ENCODE measurements at regions not wholly inside any gene's neighbourhood (a gene's known extent, or its start where the extent isn't known, plus 50 kb on each side); places are given as distances from the start of the nearest gene placed in this dataset.

DNA sequence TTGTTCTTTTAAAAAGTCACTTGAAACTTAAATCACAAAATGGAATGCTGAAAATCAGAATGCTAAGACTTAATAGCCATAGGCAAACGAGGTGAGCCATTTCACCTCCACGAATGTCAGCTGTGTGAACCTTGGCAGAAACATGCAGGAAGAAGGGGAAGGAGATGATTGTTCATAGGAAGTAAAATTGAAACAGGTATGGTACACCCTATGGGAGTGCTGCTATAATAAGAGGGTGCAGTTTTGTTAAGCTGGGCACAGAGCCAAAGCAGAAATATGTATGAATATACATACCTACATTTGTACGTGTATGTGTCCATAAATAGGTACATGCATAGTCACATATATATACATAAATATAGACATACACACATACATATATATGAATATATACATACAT is 51.0 kb upstream of the SPINK5 start:
- Histone ChIP-seq H3K4me1 (ENCODE audit: insufficient read depth) (no peaks in the 10 kb centered on the region), H3K27ac (ENCODE audit: low read depth) (no peak overlapping the region), H3K4me3 (ENCODE audit: low read depth, low read length) (no peak overlapping the region), H3K36me3 (ENCODE audit: insufficient read depth) (no peaks in the 10 kb centered on the region)
- WGBS, result 31% methylated on average over 3 of the region's 3 CpGs
- DNase-seq (ENCODE audit: extremely low spot score), result no peak

DNA sequence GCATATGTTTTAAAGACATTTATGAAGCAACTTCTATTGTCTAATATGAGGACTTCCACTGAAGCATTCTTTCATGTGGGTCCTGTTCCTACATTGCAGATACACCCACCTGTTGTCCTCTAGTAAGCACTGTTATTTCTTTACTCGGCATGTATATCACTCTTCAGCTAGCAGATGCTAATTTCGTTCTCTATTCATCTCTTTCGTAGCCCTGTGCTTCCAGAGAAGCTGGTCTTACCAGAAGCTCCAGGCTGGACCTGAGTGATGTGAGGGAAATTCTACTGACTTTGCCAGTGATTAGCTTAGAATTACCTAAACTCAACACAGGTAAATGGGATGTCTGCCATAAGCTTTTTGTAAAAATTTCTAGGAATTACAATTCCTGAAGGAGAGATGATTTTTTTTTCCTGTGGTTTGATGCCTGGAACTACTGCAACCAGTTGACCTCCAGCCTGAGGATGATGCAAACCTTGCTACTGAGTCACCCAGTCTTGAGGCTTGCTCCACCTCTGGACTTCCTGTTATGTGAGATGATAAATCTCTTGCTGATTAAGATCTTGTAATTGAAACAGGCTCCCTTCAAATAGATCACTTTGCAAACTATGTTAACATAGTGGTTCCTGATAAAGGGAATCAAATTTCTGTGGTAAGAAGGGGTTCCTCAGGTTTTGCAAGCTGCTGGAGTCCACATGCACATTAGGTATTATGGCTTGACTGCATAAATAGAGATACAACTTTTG is 52.2 kb upstream of the SPINK5 start:
- no peak for DNase-seq (ENCODE audit: extremely low spot score)
- Histone ChIP-seq H3K4me1 (ENCODE audit: insufficient read depth) (no peaks in the 10 kb centered on the region), H3K36me3 (ENCODE audit: insufficient read depth) (no peaks in the 10 kb centered on the region), H3K4me3 (ENCODE audit: low read depth, low read length) (no peak overlapping the region), H3K27ac (ENCODE audit: low read depth) (no peak overlapping the region)
- 85% methylated on average over 3 of the region's 3 CpGs for WGBS

DNA sequence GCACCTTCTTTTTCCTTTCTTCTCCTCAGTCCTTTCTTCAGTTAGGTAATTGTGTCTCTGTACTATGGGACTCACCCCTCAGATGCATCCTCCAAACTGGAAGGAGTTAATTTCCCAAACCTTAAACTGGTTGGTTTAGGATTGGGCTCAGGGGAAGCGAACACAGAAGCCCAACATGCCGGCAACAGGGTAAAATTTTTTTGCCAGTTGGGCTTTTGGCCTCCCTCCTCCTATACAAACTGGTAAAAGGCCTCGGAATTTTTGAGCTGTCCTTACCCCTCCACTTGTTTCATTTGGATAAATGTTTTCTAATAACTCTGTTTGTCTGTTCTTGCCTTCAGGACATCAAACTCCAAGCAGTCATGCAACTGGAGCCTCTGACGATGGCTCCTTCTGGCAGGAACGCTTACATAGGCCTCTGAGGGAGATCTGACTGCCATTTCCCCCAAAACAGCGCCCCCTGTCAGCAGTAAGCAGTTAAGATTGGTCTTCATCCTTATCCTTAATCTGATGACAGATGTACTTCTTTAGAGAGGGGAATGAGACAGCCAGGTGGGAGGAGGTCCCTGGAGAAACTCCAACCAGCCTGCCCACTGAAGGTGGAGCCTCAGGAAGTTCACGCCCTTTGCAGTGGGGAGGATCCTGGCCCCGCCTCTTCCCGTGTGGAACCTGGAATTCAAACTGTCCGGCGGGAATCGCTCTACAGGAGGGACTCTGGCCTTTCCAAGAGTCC is 57.8 kb upstream of the SPINK5 start:
- DNase-seq (ENCODE audit: extremely low spot score), result no peak
- no peak overlapping the region for H3K27ac ChIP-seq (ENCODE audit: low read depth)
- H3K4me1 ChIP-seq (ENCODE audit: insufficient read depth), result no peaks in the 10 kb centered on the region
- H3K4me3 ChIP-seq (ENCODE audit: low read depth, low read length), result no peak overlapping the region
- 65% methylated on average over 12 of the region's 12 CpGs for WGBS
- no peaks in the 10 kb centered on the region for H3K36me3 ChIP-seq (ENCODE audit: insufficient read depth)

DNA sequence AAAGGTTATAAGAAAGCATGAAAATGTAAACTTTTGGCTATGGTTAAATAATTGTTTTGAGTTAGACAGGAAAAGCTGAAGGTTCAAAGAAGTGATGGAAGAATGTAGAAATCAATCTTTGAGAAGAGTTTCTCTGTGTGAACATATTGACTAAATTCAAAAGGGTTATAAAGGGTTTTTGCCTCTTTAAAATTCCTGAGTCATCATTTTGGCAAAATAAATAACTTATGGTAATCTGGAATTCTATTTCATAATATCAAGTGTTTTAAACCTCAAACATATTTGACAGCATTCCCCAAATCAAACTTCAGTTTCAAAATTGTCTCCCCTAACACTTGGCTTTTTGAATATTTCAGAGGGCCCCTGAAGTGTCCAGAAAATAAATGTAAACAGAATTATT is 60.6 kb upstream of the SPINK5 start:
- H3K4me1 ChIP-seq (ENCODE audit: insufficient read depth), result no peaks in the 10 kb centered on the region
- DNase-seq (ENCODE audit: extremely low spot score), result no peak
- H3K4me3 ChIP-seq (ENCODE audit: low read depth, low read length), result no peak overlapping the region
- no peaks in the 10 kb centered on the region for H3K36me3 ChIP-seq (ENCODE audit: insufficient read depth)
- no peak overlapping the region for H3K27ac ChIP-seq (ENCODE audit: low read depth)

DNA sequence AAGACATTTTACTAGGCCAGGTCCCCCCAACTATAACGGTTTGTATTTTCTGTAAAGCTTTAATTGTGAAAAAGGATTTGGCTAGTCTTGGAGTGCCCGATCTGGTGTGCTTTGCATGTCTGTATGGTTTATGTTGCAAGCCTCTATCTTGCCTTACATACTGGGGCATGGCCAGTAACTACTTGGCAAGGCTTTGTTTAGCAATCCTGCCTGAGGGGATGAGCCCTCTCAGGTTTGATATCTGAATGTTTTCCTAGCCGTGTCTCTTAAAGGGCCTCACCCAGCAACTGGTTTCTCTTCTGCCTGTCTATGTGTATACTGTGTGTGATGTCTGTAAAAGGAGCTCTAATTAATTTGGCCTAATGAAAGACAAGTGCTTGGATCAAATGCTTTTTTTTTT is 61.3 kb upstream of the SPINK5 start:
- WGBS, result 92% methylated on average over 3 of the region's 3 CpGs
- no peak for DNase-seq (ENCODE audit: extremely low spot score)

DNA sequence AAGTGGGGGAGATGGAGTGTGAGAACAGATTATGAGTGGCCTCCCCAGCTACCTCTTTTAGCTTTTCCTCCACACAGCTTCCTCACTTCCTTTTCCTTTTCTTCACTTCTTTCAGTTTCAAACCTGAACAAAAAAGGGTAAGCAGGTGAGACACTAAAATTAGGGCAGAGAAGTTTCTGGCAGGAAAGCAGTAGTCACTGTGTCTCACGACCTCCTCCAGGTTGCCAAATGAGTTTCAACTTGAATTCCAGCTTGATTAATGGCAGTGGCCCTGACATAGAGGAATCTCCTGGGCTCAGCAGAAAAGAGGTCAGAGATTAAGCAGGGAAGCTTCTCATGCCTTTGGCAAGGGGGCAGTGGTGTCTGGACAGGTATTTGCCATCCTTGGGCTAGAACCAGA is 63.7 kb upstream of the SPINK5 start:
- no peak overlapping the region for H3K4me3 ChIP-seq (ENCODE audit: low read depth, low read length)
- 65% methylated on average over 1 of the region's 1 CpG for WGBS

More for the DNA sequence above, 61.3 kb upstream of the SPINK5 start:
- no peak overlapping the region for H3K27ac ChIP-seq (ENCODE audit: low read depth)
- no peaks in the 10 kb centered on the region for H3K4me1 ChIP-seq (ENCODE audit: insufficient read depth)
- no peak overlapping the region for H3K4me3 ChIP-seq (ENCODE audit: low read depth, low read length)
- H3K36me3 ChIP-seq (ENCODE audit: insufficient read depth), result no peaks in the 10 kb centered on the region

DNA sequence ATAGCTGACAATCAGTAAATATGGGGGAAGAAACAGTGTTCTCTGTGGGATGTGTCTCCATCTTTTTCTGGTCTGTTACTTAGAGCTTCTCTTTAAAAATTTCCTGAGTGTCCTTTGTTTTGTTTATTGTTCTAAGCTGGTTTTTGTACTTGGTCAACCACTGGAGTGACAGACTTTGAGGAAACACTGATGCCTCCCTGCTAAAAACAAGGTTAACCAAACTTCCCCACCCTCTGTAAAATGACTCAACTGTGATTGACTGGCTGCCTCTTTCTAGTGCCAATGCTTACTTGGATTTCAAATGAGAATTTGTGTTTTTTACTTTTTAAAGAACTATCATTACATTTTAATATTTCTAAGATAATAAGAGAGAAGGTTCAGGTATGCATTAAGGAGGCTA is 65.1 kb upstream of the SPINK5 start:
- Histone ChIP-seq H3K4me1 (ENCODE audit: insufficient read depth) (no peaks in the 10 kb centered on the region), H3K27ac (ENCODE audit: low read depth) (no peak overlapping the region), H3K4me3 (ENCODE audit: low read depth, low read length) (no peak overlapping the region), H3K36me3 (ENCODE audit: insufficient read depth) (no peaks in the 10 kb centered on the region)
- no peak for DNase-seq (ENCODE audit: extremely low spot score)

More for the DNA sequence above, 63.7 kb upstream of the SPINK5 start:
- DNase-seq (ENCODE audit: extremely low spot score), result no peak
- no peaks in the 10 kb centered on the region for H3K36me3 ChIP-seq (ENCODE audit: insufficient read depth)
- no peaks in the 10 kb centered on the region for H3K4me1 ChIP-seq (ENCODE audit: insufficient read depth)
- no peak overlapping the region for H3K27ac ChIP-seq (ENCODE audit: low read depth)

DNA sequence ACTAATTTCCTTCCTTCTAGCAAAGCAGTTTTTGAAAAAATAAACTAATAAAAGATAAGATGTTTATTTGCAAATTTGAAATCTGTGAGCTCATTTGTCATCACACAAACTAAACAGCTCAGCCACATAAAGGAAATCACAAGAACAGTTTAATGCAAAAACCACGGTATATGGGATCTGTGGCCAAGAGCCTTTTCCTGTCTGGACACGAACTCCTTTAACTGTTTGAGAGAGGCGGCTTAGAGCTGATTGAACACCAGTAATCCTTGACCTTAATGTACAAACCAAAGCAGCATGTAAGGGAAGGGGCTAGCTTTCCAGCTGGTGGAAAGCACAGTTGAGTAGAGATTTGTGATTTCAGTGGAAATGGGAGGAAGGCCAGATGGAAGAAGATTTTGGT is 66.3 kb upstream of the SPINK5 start:
- 7% methylated on average over 3 of the region's 3 CpGs for WGBS
- Histone ChIP-seq H3K36me3 (ENCODE audit: insufficient read depth) (no peaks in the 10 kb centered on the region), H3K4me1 (ENCODE audit: insufficient read depth) (no peaks in the 10 kb centered on the region), H3K27ac (ENCODE audit: low read depth) (no peak overlapping the region), H3K4me3 (ENCODE audit: low read depth, low read length) (no peak overlapping the region)
- DNase-seq (ENCODE audit: extremely low spot score), result no peak

DNA sequence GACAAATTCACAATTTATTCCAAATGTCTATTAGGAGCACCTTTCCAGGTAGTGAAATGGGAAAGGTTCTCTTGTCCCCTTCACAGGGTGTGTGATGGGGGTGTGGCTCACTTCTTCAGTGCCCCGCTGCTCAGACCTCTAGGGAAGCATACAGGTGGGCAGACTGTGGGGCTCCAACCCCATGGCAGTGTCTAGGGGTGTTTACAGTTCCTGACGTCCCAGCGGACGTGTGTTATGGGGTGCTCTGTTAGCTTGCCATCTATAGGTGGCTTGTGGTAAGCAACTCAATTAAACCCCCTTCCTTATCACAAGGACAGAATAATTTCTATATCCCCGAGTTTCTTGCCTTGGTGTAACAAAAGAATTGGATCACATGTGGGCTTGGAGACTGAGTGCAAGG is 67.4 kb upstream of the SPINK5 start:
- WGBS, result 82% methylated on average over 5 of the region's 5 CpGs
- Histone ChIP-seq H3K4me3 (ENCODE audit: low read depth, low read length) (no peak overlapping the region), H3K27ac (ENCODE audit: low read depth) (no peak overlapping the region), H3K36me3 (ENCODE audit: insufficient read depth) (no peaks in the 10 kb centered on the region), H3K4me1 (ENCODE audit: insufficient read depth) (no peaks in the 10 kb centered on the region)
- no peak for DNase-seq (ENCODE audit: extremely low spot score)

DNA sequence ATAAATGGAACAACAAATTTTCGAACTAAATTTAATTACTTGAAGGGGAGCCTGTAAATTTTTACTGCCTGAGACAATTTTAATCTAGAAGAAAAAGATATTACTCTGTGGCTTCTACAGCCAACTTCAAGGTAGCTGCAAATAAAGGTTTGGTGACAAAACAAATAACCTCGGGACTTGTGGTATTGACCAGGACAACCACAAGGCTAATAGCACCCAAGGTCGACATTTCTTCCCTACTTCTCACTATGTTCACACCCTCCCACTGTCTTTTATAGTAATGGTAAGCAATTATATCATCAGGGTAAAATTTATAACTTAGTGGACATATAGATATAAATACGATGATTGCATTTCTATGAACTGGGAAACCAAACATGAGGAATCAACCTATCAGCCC is 67.9 kb upstream of the SPINK5 start:
- 81% methylated on average over 4 of the region's 4 CpGs for WGBS
- no peak overlapping the region for H3K27ac ChIP-seq (ENCODE audit: low read depth)
- H3K4me3 ChIP-seq (ENCODE audit: low read depth, low read length), result no peak overlapping the region
- no peaks in the 10 kb centered on the region for H3K36me3 ChIP-seq (ENCODE audit: insufficient read depth)
- DNase-seq (ENCODE audit: extremely low spot score), result no peak
- H3K4me1 ChIP-seq (ENCODE audit: insufficient read depth), result no peaks in the 10 kb centered on the region

DNA sequence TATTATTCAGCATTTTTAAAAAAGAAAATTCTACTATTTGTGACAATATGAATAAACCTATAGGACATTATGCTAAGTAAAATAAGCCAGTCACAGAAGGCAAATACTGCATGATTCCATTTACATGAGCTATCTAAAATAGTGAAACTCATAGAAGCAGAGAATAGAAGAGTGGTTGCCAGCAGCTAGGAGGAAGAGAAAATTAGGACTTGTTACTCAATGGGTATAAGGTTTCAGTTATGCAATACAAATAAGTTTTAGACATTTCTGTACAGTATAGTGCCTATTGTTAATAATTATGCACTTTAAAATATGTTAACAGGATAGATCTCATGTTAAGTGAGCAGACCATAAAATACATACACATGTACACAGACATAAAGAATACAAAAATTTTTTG is 73.8 kb upstream of the SPINK5 start:
- Histone ChIP-seq H3K27ac (ENCODE audit: low read depth) (no peak overlapping the region), H3K4me1 (ENCODE audit: insufficient read depth) (no peaks in the 10 kb centered on the region), H3K4me3 (ENCODE audit: low read depth, low read length) (no peak overlapping the region), H3K36me3 (ENCODE audit: insufficient read depth) (no peaks in the 10 kb centered on the region)
- no peak for DNase-seq (ENCODE audit: extremely low spot score)

DNA sequence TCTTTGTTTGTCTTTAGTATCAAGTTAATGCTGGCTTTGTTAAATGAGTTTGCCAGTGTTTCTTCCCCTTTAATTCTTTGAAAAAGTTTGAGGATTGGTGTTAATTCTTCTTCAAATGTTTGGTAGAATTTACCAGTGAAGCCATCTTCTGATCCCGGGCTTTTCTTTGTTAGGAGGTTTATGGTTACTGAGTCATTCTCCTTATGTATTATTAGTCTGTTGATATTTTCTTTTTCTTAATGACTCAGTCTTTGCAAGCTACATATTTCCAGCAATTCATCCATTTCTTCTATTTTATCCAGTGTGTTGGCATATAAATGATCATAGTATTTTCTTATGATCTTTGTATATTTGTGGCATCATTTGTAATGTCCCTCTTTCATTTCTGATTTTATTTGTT is 74.5 kb upstream of the SPINK5 start:
- no peak for DNase-seq (ENCODE audit: extremely low spot score)
- WGBS, result 64% methylated on average over 1 of the region's 1 CpG

DNA sequence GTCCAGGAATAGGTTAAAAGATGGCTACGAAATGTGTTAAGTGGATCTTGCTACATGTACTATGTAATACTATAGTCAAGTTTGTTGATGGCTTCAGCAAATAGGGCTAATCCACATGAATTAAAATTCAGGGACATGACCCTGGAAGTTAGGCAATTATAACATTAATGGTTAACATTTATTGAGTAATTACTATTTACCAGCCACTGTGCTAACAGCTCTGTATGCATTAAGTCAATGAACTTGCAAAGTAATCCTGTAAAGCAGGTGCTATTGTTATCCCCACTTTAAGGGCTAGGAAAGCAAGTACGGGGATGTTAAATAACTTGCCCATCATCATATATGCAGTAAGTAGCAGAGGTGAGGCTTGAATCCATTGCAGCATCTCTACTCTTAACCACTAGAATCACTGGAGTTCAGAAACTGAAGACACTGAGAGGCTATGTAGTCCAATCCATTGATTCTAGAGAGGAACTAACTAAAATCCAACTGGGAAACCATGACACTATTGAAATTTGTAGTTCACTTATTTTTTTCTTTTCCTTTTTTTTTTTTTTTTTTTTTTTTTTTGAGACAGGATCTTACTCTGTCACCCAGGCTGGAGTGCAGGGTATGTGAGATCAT is 77.5 kb upstream of the SPINK5 start:
- H3K27ac ChIP-seq (ENCODE audit: low read depth), result no peak overlapping the region
- no peaks in the 10 kb centered on the region for H3K36me3 ChIP-seq (ENCODE audit: insufficient read depth)
- no peaks in the 10 kb centered on the region for H3K4me1 ChIP-seq (ENCODE audit: insufficient read depth)
- 85% methylated on average over 2 of the region's 2 CpGs for WGBS
- no peak overlapping the region for H3K4me3 ChIP-seq (ENCODE audit: low read depth, low read length)
- no peak for DNase-seq (ENCODE audit: extremely low spot score)

More for the DNA sequence above, 74.5 kb upstream of the SPINK5 start:
- no peaks in the 10 kb centered on the region for H3K4me1 ChIP-seq (ENCODE audit: insufficient read depth)
- no peaks in the 10 kb centered on the region for H3K36me3 ChIP-seq (ENCODE audit: insufficient read depth)
- no peak overlapping the region for H3K27ac ChIP-seq (ENCODE audit: low read depth)
- no peak overlapping the region for H3K4me3 ChIP-seq (ENCODE audit: low read depth, low read length)

DNA sequence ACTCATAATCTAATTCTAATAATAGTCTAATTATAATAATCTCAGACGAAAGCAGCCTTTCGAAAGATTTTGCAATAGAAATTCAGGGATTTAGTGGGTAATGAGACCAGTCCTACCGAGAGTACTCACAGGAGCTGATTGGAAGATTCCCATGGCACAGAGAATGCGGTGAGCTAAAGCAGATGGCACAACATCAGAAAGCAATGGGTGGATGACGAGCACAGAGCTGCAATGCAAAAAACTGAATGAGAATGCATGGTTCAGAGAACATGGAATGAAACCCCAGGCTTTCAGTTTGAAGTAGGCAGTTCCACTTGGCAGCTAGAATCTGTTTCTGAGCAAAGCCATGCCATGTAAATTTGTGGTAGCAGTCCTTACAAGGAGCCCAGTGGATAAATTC is 78.2 kb upstream of the SPINK5 start:
- Histone ChIP-seq H3K36me3 (ENCODE audit: insufficient read depth) (no peaks in the 10 kb centered on the region), H3K27ac (ENCODE audit: low read depth) (no peak overlapping the region), H3K4me3 (ENCODE audit: low read depth, low read length) (no peak overlapping the region), H3K4me1 (ENCODE audit: insufficient read depth) (no peaks in the 10 kb centered on the region)
- DNase-seq (ENCODE audit: extremely low spot score), result no peak
- 79% methylated on average over 5 of the region's 5 CpGs for WGBS
